Frontal cortex (tissue), 3 donors: ENCODE measurements at regions not wholly inside any gene's neighbourhood (a gene's known extent, or its start where the extent isn't known, plus 50 kb on each side); places are given as distances from the start of the nearest gene placed in this dataset.
A peak's percentile ranks its signal among the peaks of the same experiment; 100 is the strongest.

ENCODE experiments used
- DNase-seq, 2 donors: peaks; one replicate each; pipeline ENCODE4 v3.0.0; 2012; ENCODE audit warnings: low spot score in 2 of 2
- FAIRE-seq: peaks from 2 replicates; lab custom pipeline; 2012; peaks lifted over from hg19 to GRCh38; lab: Jason Lieb, UNC
- donor health status: control.
- donor health status: control.
- donor health status: control.

- DNase-seq = no peak
- no peak for FAIRE-seq
Measured at GRCh38 chr2:7809640-7810039, 872.2 kb upstream of the ID2 start.

- DNase-seq (no peak), FAIRE-seq (no peak)
Measured at GRCh38 chr2:7811073-7811472, 870.8 kb upstream of the ID2 start.

GRCh38 chr2:7812231-7812995 is 869.4 kb upstream of the ID2 start:
- no peak for DNase-seq
- no peak for FAIRE-seq

- FAIRE-seq = no peak
Measured at GRCh38 chr2:7813541-7814292, 868.1 kb upstream of the ID2 start.

GRCh38 chr2:7815726-7816125 is 866.1 kb upstream of the ID2 start:
- DNase-seq (no peak), FAIRE-seq (peak; percentile 15)

More at GRCh38 chr2:7813541-7814292, 868.1 kb upstream of the ID2 start:
- DNase-seq = no peak

GRCh38 chr2:7816233-7816632 is 865.6 kb upstream of the ID2 start:
- FAIRE-seq = no peak
- no peak for DNase-seq

- DNase-seq (no peak), FAIRE-seq (no peak)
Measured at GRCh38 chr2:7816944-7817343, 864.9 kb upstream of the ID2 start.

GRCh38 chr2:7819316-7819715 is 862.5 kb upstream of the ID2 start:
- DNase-seq (no peak), FAIRE-seq (no peak)

- DNase-seq (no peak), FAIRE-seq (no peak)
Measured at GRCh38 chr2:7819850-7820249, 862.0 kb upstream of the ID2 start.

GRCh38 chr2:7824211-7824610 is 857.6 kb upstream of the ID2 start:
- DNase-seq (no peak), FAIRE-seq (no peak)

- no peak for FAIRE-seq
- no peak for DNase-seq
Measured at GRCh38 chr2:7825591-7826312, 856.1 kb upstream of the ID2 start.

- no peak for DNase-seq
- no peak for FAIRE-seq
Measured at GRCh38 chr2:7826656-7827055, 855.2 kb upstream of the ID2 start.

GRCh38 chr2:7829241-7829640 is 852.6 kb upstream of the ID2 start:
- no peak for FAIRE-seq

GRCh38 chr2:7830616-7831015 is 851.2 kb upstream of the ID2 start:
- FAIRE-seq (no peak), DNase-seq (no peak)

More at GRCh38 chr2:7829241-7829640, 852.6 kb upstream of the ID2 start:
- DNase-seq = no peak

GRCh38 chr2:7835151-7835550 is 846.7 kb upstream of the ID2 start:
- FAIRE-seq = no peak
- no peak for DNase-seq

GRCh38 chr2:7835693-7836680 is 845.9 kb upstream of the ID2 start:
- DNase-seq (no peak), FAIRE-seq (no peak)

GRCh38 chr2:7837237-7837760 is 844.6 kb upstream of the ID2 start:
- DNase-seq = no peak
- FAIRE-seq = no peak

GRCh38 chr2:7838669-7839068 is 843.2 kb upstream of the ID2 start:
- DNase-seq = no peak
- no peak for FAIRE-seq

GRCh38 chr2:7840651-7841380 is 841.0 kb upstream of the ID2 start:
- no peak for DNase-seq
- no peak for FAIRE-seq
